OCI-LY7 (cell line): ENCODE measurements at regions not wholly inside any gene's neighbourhood (a gene's known extent, or its start where the extent isn't known, plus 50 kb on each side); places are given as distances from the start of the nearest gene placed in this dataset.

ENCODE experiments used
- EZH2phosphoT487 ChIP-seq: fragments of 200-600 bp; sonication (generic); IDR thresholded peaks from 2 replicates; pipeline ENCODE4 v1.6.1; 2018; ENCODE audit warnings: low read depth, borderline replicate concordance, mild to moderate bottlenecking, mixed run types, antibody characterized with exemption, low read length, moderate library complexity, mixed read lengths
- TF ChIP-seq, protein P1 (sequence below): fragments of 200-600 bp; sonication (generic); conservative IDR thresholded peaks from 2 replicates; pipeline ENCODE4 v1.5.1; 2014; ENCODE audit warnings: mild to moderate bottlenecking, antibody characterized with exemption, low read length, moderate library complexity, mixed read lengths

DNA sequence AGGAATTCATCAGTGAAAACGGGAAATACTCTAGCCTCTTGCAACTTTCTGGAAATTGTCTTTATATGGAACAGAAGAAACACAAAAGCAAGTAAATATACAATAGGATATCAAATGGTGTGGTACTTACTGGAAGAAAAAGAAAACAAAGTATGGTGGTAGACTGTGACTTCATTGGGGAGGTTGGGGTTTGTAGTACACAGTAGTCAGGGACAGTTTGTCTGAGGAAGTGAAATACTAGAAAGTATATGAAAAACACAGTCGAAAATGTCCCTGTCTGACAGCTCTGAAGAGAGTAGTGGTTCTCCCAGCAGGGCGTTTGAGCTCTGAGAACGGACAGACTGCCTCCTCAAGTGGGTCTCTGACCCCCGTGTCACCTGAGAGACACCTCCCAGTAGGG is 390.0 kb upstream of the NWD2 start:
- no peak for TF ChIP-seq EZH2phosphoT487
- TF ChIP-seq, protein P1, sequence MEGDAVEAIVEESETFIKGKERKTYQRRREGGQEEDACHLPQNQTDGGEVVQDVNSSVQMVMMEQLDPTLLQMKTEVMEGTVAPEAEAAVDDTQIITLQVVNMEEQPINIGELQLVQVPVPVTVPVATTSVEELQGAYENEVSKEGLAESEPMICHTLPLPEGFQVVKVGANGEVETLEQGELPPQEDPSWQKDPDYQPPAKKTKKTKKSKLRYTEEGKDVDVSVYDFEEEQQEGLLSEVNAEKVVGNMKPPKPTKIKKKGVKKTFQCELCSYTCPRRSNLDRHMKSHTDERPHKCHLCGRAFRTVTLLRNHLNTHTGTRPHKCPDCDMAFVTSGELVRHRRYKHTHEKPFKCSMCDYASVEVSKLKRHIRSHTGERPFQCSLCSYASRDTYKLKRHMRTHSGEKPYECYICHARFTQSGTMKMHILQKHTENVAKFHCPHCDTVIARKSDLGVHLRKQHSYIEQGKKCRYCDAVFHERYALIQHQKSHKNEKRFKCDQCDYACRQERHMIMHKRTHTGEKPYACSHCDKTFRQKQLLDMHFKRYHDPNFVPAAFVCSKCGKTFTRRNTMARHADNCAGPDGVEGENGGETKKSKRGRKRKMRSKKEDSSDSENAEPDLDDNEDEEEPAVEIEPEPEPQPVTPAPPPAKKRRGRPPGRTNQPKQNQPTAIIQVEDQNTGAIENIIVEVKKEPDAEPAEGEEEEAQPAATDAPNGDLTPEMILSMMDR: no peak
